Neutrophil (primary cell): ENCODE measurements at regions not wholly inside any gene's neighbourhood (a gene's known extent, or its start where the extent isn't known, plus 50 kb on each side); places are given as distances from the start of the nearest gene placed in this dataset.

ENCODE experiments used
- H3K27ac ChIP-seq: fragments of 200-600 bp; sonication (generic); 2 replicates; pipeline ENCODE4 v1.5.1; 2016; ENCODE audit warnings: mild to moderate bottlenecking, moderate library complexity
- H3K27me3 ChIP-seq: fragments of 200-600 bp; sonication (generic); 2 replicates; pipeline ENCODE4 v1.6.0; 2016; ENCODE audit warnings: mild to moderate bottlenecking
- H3K36me3 ChIP-seq: fragments of 200-600 bp; sonication (generic); 2 replicates; pipeline ENCODE4 v1.5.1; 2017
- H3K4me1 ChIP-seq, 2 experiments: fragments of 200-600 bp in 1 of 2; sonication (generic) in 1 of 2; 1 replicate in 1 of 2; 2 replicates in 1 of 2; pipeline versions ENCODE4 v1.5.1 to v1.6.1; 2013 to 2016; ENCODE audit warnings: low read depth in 1 of 2, low read length in 1 of 2, mild to moderate bottlenecking in 1 of 2, moderate library complexity in 1 of 2; ENCODE audit not compliant: control insufficient read depth in 1 of 2, insufficient read depth in 1 of 2
- H3K4me3 ChIP-seq, 2 experiments: fragments of 200-600 bp in 1 of 2; sonication (generic) in 1 of 2; 1 replicate in 1 of 2; 2 replicates in 1 of 2; pipeline ENCODE4 v1.5.1; 2013 to 2016; ENCODE audit warnings: low read depth in 1 of 2, low read length in 1 of 2, mild to moderate bottlenecking in 1 of 2, moderate library complexity in 1 of 2
- H3K9me3 ChIP-seq: fragments of 200-600 bp; sonication (generic); 2 replicates; pipeline ENCODE4 v1.5.1; 2016
- TF ChIP-seq, protein P1 (sequence below): fragments of 200-600 bp; sonication (generic); IDR thresholded peaks from 2 replicates; pipeline ENCODE4 v1.5.1; 2016; ENCODE audit warnings: antibody characterized with exemption

DNA sequence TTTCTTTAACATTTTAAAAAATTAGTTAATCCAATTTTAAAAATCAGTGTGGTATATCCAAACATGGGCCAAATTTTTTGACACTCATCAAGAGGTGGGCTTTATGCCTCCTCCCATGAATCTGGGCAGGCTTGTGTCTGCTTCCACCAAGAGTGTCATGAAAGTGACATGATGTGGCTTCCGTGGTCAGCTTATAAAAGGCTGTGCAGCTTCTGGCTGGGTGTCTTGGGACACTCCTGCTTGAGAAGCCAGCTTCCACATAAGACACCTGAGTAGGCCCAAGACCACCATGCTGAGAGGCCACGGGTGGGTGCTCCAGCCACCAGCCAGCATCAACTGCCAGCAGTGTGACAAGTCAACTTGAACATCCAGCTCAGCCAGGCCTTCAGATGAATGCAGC, 74.3 kb upstream of the RUNX3 start:
- no peaks in the 10 kb centered on the region for H3K36me3 ChIP-seq
- no peaks in the 10 kb centered on the region for H3K27me3 ChIP-seq
- TF ChIP-seq, protein P1, sequence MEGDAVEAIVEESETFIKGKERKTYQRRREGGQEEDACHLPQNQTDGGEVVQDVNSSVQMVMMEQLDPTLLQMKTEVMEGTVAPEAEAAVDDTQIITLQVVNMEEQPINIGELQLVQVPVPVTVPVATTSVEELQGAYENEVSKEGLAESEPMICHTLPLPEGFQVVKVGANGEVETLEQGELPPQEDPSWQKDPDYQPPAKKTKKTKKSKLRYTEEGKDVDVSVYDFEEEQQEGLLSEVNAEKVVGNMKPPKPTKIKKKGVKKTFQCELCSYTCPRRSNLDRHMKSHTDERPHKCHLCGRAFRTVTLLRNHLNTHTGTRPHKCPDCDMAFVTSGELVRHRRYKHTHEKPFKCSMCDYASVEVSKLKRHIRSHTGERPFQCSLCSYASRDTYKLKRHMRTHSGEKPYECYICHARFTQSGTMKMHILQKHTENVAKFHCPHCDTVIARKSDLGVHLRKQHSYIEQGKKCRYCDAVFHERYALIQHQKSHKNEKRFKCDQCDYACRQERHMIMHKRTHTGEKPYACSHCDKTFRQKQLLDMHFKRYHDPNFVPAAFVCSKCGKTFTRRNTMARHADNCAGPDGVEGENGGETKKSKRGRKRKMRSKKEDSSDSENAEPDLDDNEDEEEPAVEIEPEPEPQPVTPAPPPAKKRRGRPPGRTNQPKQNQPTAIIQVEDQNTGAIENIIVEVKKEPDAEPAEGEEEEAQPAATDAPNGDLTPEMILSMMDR, result no peak
- peaks cover 18 to 21% of the 10 kb centered on the region in 2 experiments for H3K4me1 ChIP-seq
- H3K9me3 ChIP-seq, result no peaks in the 10 kb centered on the region
- no peak overlapping the region for H3K27ac ChIP-seq
- H3K4me3 ChIP-seq, result no peak overlapping the region

DNA sequence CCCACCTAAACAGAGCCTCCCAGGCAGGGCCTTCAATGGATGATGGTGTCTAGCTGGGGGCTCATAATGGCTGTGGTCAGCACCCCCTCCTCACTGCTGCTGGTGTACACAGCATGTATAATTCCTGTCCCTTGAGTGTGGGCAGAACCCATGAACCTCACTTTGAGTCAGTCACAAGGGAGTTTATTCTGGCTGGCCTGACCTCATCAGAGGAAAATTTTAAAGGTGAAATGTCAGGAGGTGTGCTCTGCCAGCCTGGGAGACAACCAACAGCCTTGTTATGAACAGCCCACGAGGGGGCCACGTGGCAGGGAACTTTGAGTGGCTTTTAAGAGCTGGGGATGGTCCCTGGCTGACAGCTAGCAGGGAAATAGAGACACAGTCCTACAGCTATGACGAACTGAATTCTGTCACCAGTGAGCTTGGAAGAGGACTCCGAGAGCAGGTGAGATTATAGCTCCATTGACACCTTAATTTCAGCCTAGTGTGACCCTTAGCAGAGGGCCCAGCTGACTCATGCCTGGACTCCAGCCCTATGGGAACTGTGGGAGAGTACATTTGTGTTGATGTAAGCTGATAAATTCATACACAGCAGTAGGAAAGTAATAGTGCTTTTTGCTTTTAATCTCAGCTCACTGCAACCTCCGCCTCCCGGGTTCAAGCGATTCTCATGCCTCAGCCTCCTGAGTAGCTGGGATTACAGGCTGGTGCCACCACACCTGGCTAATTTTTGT, 73.5 kb upstream of the RUNX3 start:
- TF ChIP-seq, protein P1, result no peak
- no peaks in the 10 kb centered on the region for H3K27me3 ChIP-seq

DNA sequence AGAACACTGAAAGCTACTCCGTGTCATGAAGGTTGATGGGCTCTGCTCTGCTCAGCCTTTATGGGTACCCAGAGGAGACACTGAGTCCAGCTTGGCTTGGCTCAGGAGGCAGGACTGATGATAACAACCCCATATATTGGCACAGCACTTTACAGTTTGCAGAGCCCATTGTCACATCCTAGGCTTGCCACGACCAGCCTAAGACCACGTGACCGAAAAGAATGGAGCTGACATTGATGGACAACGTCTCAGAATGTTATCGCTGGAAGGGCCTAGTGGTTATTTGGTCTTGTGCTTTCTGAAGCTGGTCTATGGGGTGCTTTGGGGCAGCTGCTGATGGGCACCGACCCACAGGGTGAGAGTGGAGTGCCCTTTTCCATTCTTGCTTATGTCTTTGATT, 72.9 kb upstream of the RUNX3 start:
- Histone ChIP-seq H3K4me1 (peaks cover 14 to 15% of the 10 kb centered on the region in 2 experiments), H3K27me3 (no peaks in the 10 kb centered on the region), H3K36me3 (no peaks in the 10 kb centered on the region), H3K27ac (no peak overlapping the region), H3K4me3 (no peak overlapping the region), H3K9me3 (no peaks in the 10 kb centered on the region)
- TF ChIP-seq, protein P1, result no peak

More for the DNA sequence above, 73.5 kb upstream of the RUNX3 start:
- Histone ChIP-seq H3K27ac (no peak overlapping the region), H3K4me1 (peaks cover 18 to 20% of the 10 kb centered on the region in 2 experiments), H3K4me3 (no peak overlapping the region), H3K36me3 (no peaks in the 10 kb centered on the region), H3K9me3 (no peaks in the 10 kb centered on the region)

DNA sequence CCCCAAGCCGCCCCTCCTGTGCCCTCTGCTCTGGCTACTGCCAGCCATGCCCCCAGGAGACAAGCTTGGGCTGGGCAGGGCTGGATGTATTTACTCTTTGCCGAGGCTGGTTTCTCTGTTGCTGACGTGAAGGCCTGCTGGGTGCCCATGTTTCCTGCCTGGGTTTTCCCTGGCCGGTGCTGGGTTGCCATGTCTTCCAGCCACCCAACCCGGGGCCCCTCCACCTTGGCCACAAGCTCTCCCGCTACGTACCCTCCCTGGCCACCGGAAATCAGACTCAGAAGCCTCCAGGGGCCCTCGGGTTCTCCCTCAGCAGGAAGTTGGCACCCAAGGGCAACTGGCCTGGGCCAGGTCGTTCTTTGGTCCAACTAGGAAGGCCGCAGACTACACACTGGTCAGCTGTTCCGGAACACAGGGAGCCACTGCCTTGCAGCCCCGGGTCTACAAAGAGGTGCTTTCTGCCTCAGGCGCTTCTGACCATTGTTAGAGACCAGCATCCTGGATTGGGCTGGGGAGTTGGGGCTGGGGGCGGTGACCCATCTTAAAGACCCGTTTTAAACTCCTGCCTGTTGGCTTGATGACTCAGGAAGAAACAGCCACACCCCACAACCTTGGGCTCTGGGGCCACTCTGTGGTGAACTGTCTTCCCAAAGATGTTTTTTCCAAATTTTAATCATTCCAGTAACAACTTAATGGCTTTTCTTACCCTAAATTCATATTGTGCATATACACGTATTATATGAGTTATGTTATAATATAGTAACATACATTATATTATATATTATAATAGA, 71.2 kb upstream of the RUNX3 start:
- no peak overlapping the region for H3K27ac ChIP-seq

GRCh38 chr1:24999906-25000305, 69.8 kb upstream of the RUNX3 start:
- Histone ChIP-seq H3K9me3 (no peaks in the 10 kb centered on the region), H3K4me1 (no peaks in the 10 kb centered on the region), H3K36me3 (no peaks in the 10 kb centered on the region), H3K27me3 (no peaks in the 10 kb centered on the region), H3K4me3 (no peak overlapping the region), H3K27ac (no peak overlapping the region)
- TF ChIP-seq, protein P1, result no peak

More for the DNA sequence above, 71.2 kb upstream of the RUNX3 start:
- Histone ChIP-seq H3K27me3 (no peaks in the 10 kb centered on the region), H3K36me3 (no peaks in the 10 kb centered on the region), H3K4me1 (no peaks in the 10 kb centered on the region), H3K4me3 (no peak overlapping the region), H3K9me3 (no peaks in the 10 kb centered on the region)
- TF ChIP-seq, protein P1, result no peak
